Sigmoid colon (tissue), 6 donors: ENCODE measurements at regions not wholly inside any gene's neighbourhood (a gene's known extent, or its start where the extent isn't known, plus 50 kb on each side); places are given as distances from the start of the nearest gene placed in this dataset.

Source experiments
- DNase-seq: peaks from one replicate; pipeline ENCODE4 v3.0.0-alpha.2; 2019
- H3K27ac ChIP-seq, 4 donors: fragments of 200-600 bp; sonication (generic); one replicate each; pipeline ENCODE4 v1.5.1; 2016 to 2019; ENCODE audit warnings: mild to moderate bottlenecking in 1 of 4
- H3K27me3 ChIP-seq, 3 donors: fragments of 200-600 bp; sonication (generic); one replicate each; pipeline ENCODE4 v1.5.1; 2019; ENCODE audit warnings: mild to moderate bottlenecking in 1 of 3
- H3K36me3 ChIP-seq, 4 donors: fragments of 200-600 bp; sonication (generic); one replicate each; pipeline ENCODE4 v1.5.1; 2016 to 2019
- H3K4me1 ChIP-seq, 4 donors: fragments of 200-600 bp; sonication (generic); one replicate each; pipeline ENCODE4 v1.5.1; 2017 to 2019
- H3K4me3 ChIP-seq, 4 donors: fragments of 200-600 bp; sonication (generic); one replicate each; pipeline ENCODE4 v1.5.1; 2017 to 2019; ENCODE audit warnings: mild to moderate bottlenecking in 2 of 4, moderate library complexity in 1 of 4
- H3K9me3 ChIP-seq, 4 donors: fragments of 200-600 bp in 3 of 4; sonication (generic) in 3 of 4; one replicate each; pipeline versions ENCODE4 v1.5.1 to v1.6.1; 2013 to 2019
- CTCF ChIP-seq, 4 experiments: fragments of 450-650 bp in 3 of 4; fragments of 200-600 bp in 1 of 4; IDR thresholded peaks; one replicate each; pipeline ENCODE4 v1.5.1; 2016 to 2019; ENCODE audit warnings: antibody characterized with exemption in 4 of 4, mild to moderate bottlenecking in 3 of 4, moderate library complexity in 2 of 4
- EP300 ChIP-seq, 4 donors: sonication (generic); formaldehyde crosslinking; IDR thresholded peaks; one replicate each; pipeline ENCODE4 v1.6.1; 2017; ENCODE audit warnings: antibody characterized with exemption in 4 of 4
- POLR2A ChIP-seq, 2 donors: fragments of 450-650 bp; IDR thresholded peaks; one replicate each; pipeline ENCODE4 v1.6.1; 2016; ENCODE audit warnings: antibody characterized with exemption in 2 of 2, mild to moderate bottlenecking in 2 of 2, moderate library complexity in 2 of 2
- POLR2AphosphoS5 ChIP-seq, 4 donors: sonication (generic); formaldehyde crosslinking; IDR thresholded peaks; one replicate each; pipeline ENCODE4 v1.6.1; 2017; ENCODE audit warnings: antibody characterized with exemption in 4 of 4
- WGBS, 2 donors: extraction: QIAGEN DNeasy Blood & Tissue Kit; methylation state at CpG; one replicate each; pipeline ENCODE4 v1.1.7; 2013; 5-methylcytosine and 5-hydroxymethylcytosine counted together
- intact Hi-C: fragments of 100-400 bp; cut with DNase I; formaldehyde crosslinking; loops from one replicate; pipeline ENCODE4 v1.15.1; 2023
- donor health status: healthy with polysubstance abuse.
- donor health status: healthy.

GRCh38 chr2:171226461-171226860, 65.8 kb upstream of the TLK1 start:
- DNase-seq, result no peak
- no peaks in the 10 kb centered on the region for H3K9me3 ChIP-seq
- no peaks in the 10 kb centered on the region for H3K4me1 ChIP-seq
- no peaks in the 10 kb centered on the region for H3K27me3 ChIP-seq
- no peak overlapping the region for H3K4me3 ChIP-seq
- no peak for TF ChIP-seq POLR2AphosphoS5 (IDR thresholded peaks at IDR 0.05)
- TF ChIP-seq CTCF (IDR thresholded peaks at IDR 0.05), result no peak
- no peak for TF ChIP-seq EP300 (IDR thresholded peaks at IDR 0.05)
- no peak for TF ChIP-seq POLR2A (IDR thresholded peaks at IDR 0.05)
- no peak overlapping the region for H3K27ac ChIP-seq
- intact Hi-C loops, result no loop called here
- no peaks in the 10 kb centered on the region for H3K36me3 ChIP-seq

GRCh38 chr2:171225989-171226388, 65.3 kb upstream of the TLK1 start:
- TF ChIP-seq CTCF (IDR thresholded peaks at IDR 0.05) (no peak), POLR2A (IDR thresholded peaks at IDR 0.05) (no peak), POLR2AphosphoS5 (IDR thresholded peaks at IDR 0.05) (no peak), EP300 (IDR thresholded peaks at IDR 0.05) (no peak)
- Histone ChIP-seq H3K36me3 (no peaks in the 10 kb centered on the region), H3K27me3 (no peaks in the 10 kb centered on the region), H3K9me3 (no peaks in the 10 kb centered on the region), H3K27ac (no peak overlapping the region), H3K4me3 (no peak overlapping the region), H3K4me1 (no peaks in the 10 kb centered on the region)
- intact Hi-C loops, result no loop called here
- DNase-seq, result no peak
- 60 to 74% methylated on average over 1 of the region's 1 CpG for WGBS, 2 donors

- Histone ChIP-seq H3K27ac (no peak overlapping the region), H3K4me1 (no peaks in the 10 kb centered on the region), H3K4me3 (no peak overlapping the region), H3K36me3 (no peaks in the 10 kb centered on the region), H3K27me3 (no peaks in the 10 kb centered on the region), H3K9me3 (no peaks in the 10 kb centered on the region)
- intact Hi-C loops, result no loop called here
- WGBS, 2 donors, result 84 to 85% methylated on average over 3 of the region's 3 CpGs
- no peak for DNase-seq
- TF ChIP-seq POLR2AphosphoS5 (IDR thresholded peaks at IDR 0.05) (no peak), POLR2A (IDR thresholded peaks at IDR 0.05) (no peak)
Measured at GRCh38 chr2:171225302-171225980, 64.7 kb upstream of the TLK1 start.

- H3K27me3 ChIP-seq, result no peaks in the 10 kb centered on the region
- no peak overlapping the region for H3K27ac ChIP-seq
- H3K36me3 ChIP-seq, result no peaks in the 10 kb centered on the region
- no peak for DNase-seq
- intact Hi-C loops, result loop anchor here (10.0 kb wide), 1 partner anchor 97 kb away; no protein-coding TSS in a partner anchor
- H3K4me1 ChIP-seq, result no peaks in the 10 kb centered on the region
- WGBS, 2 donors, result 77 to 88% methylated on average over 2 of the region's 2 CpGs
- H3K4me3 ChIP-seq, result no peak overlapping the region
- TF ChIP-seq POLR2AphosphoS5 (IDR thresholded peaks at IDR 0.05), result no peak
- no peak for TF ChIP-seq POLR2A (IDR thresholded peaks at IDR 0.05)
- no peak for TF ChIP-seq EP300 (IDR thresholded peaks at IDR 0.05)
- no peak for TF ChIP-seq CTCF (IDR thresholded peaks at IDR 0.05)
- no peaks in the 10 kb centered on the region for H3K9me3 ChIP-seq
Measured at GRCh38 chr2:171217330-171217729, 56.6 kb upstream of the TLK1 start.

- peaks cover 0 to 4% (median 0%) of the 10 kb centered on the region in 4 donors for H3K4me1 ChIP-seq
- no peak for DNase-seq
- H3K27me3 ChIP-seq, result no peaks in the 10 kb centered on the region
- H3K9me3 ChIP-seq, result no peaks in the 10 kb centered on the region
- H3K27ac ChIP-seq, result no peak overlapping the region
- TF ChIP-seq POLR2AphosphoS5 (IDR thresholded peaks at IDR 0.05) (no peak), EP300 (IDR thresholded peaks at IDR 0.05) (no peak), CTCF (IDR thresholded peaks at IDR 0.05) (no peak), POLR2A (IDR thresholded peaks at IDR 0.05) (no peak)
- 89 to 90% methylated on average over 5 of the region's 5 CpGs for WGBS, 2 donors
- no peak overlapping the region for H3K4me3 ChIP-seq
- no peaks in the 10 kb centered on the region for H3K36me3 ChIP-seq
- intact Hi-C loops, result loop anchor here (10.0 kb wide), 1 partner anchor 98 kb away; no protein-coding TSS in a partner anchor
Measured at GRCh38 chr2:171216631-171217030, 55.9 kb upstream of the TLK1 start.
